ENCODE measurements at regions not wholly inside any gene's neighbourhood (a gene's known extent, or its start where the extent isn't known, plus 50 kb on each side); places are given as distances from the start of the nearest gene placed in this dataset.

DNA sequence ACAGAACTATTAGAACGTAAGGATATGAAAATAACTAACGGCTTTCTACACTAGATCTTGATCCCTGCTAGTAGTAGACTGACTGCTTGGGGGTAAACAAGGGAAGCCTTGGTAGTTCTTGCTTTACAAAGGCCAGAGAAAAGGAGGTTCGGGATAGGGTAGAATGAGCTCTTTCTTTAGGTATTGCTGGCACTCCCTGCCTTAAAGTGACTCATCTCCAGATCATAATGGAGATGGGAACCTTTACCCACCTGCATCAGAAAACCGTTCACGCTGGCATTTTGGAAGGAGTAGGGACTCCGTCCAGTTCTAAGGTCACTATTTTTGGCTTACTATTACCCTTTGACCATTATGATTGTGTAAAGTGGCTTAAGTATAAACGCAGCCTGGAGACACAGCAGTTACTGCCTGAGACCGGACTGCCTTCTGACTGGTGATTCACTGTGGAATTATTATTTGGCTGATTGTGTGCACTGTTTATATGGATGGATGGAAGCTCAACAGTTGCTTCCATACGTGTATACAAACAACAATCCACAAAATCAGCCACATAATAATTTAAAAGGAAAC is 482.5 kb downstream of the STK39 start:
- no peaks in the 10 kb centered on the region for H3K9me3 ChIP-seq (ENCODE audit: insufficient read depth, low read depth, low read length)
- H3K4me3 ChIP-seq (ENCODE audit: low read length) = no peak overlapping the region
- H3K36me3 ChIP-seq (ENCODE audit: insufficient read depth, low read depth, low read length) = no peaks in the 10 kb centered on the region
- H3K9ac ChIP-seq (ENCODE audit: low read depth, low read length) = no peak overlapping the region
- H3K27me3 ChIP-seq (ENCODE audit: insufficient read depth, low read length) = no peaks in the 10 kb centered on the region
- peaks cover 13% of the 10 kb centered on the region; the same call in 1 of the 2 replicates for H3K4me1 ChIP-seq (ENCODE audit: insufficient read depth, low read length)
- H3K27ac ChIP-seq (ENCODE audit: low read length) = no peak overlapping the region

DNA sequence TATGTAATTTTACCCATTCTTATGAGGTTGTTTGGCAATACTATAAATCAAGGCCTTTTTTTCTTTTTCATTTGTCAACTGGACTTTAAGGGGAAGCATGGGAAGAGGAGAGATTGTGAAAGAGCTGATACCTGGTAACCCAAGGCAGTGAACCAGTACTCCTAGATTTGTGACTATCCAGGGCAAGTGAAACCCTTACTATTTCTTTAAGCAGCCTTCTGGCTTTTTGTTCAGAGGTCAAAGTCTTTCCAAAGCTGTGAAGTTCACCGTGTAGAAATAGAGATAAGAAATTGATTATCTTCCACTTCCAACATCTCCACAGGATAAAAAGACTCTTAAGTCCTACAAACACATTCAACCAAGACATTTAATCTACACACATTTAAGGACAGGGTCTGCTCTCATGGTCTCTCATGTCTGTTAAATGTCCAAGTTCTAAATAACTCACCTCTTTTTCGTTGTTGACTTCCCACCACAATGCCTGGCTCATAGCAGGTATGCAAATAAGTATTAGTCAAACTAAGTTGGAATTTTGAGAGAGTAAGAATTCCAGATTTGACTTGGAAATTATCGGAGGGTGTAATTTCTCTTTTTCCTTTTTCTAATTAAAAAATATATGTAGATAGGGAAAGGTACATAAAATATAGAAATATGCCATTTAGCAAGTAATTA is 485.8 kb downstream of the STK39 start:
- no peak overlapping the region for H3K27ac ChIP-seq (ENCODE audit: low read length)
- no peaks in the 10 kb centered on the region for H3K27me3 ChIP-seq (ENCODE audit: insufficient read depth, low read length)
- H3K36me3 ChIP-seq (ENCODE audit: insufficient read depth, low read depth, low read length) = no peaks in the 10 kb centered on the region
- no peak overlapping the region for H3K4me3 ChIP-seq (ENCODE audit: low read length)
- peaks cover 33% of the 10 kb centered on the region; the same call in 1 of the 2 replicates for H3K4me1 ChIP-seq (ENCODE audit: insufficient read depth, low read length)
- H3K9ac ChIP-seq (ENCODE audit: low read depth, low read length) = no peak overlapping the region
- H3K9me3 ChIP-seq (ENCODE audit: insufficient read depth, low read depth, low read length) = no peaks in the 10 kb centered on the region

DNA sequence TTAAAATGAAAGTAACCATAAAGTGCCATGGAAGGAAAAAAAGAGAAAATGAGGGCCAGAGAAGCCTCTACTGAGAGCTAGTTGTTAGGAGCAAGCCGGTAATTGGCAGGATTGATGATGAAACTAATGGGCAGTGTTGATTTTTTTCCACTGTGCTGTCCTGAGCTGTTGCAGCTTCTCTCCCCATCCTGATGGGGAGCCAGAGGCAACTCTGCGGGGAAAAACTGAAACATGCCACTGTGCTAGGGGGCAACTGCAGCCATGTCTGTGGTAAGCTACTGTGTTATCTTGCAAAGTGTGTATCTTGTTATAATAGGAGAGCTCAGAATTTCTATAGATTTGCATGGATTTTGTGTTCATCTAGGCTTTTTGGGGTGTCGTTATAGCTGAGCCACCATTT is 487.9 kb downstream of the STK39 start:
- Histone ChIP-seq H3K4me1 (ENCODE audit: insufficient read depth, low read length) (peaks cover 38% of the 10 kb centered on the region; the same call in 1 of the 2 replicates), H3K27ac (ENCODE audit: low read length) (no peak overlapping the region), H3K27me3 (ENCODE audit: insufficient read depth, low read length) (no peaks in the 10 kb centered on the region), H3K4me3 (ENCODE audit: low read length) (no peak overlapping the region), H3K36me3 (ENCODE audit: insufficient read depth, low read depth, low read length) (no peaks in the 10 kb centered on the region), H3K9ac (ENCODE audit: low read depth, low read length) (no peak overlapping the region), H3K9me3 (ENCODE audit: insufficient read depth, low read depth, low read length) (no peaks in the 10 kb centered on the region)

DNA sequence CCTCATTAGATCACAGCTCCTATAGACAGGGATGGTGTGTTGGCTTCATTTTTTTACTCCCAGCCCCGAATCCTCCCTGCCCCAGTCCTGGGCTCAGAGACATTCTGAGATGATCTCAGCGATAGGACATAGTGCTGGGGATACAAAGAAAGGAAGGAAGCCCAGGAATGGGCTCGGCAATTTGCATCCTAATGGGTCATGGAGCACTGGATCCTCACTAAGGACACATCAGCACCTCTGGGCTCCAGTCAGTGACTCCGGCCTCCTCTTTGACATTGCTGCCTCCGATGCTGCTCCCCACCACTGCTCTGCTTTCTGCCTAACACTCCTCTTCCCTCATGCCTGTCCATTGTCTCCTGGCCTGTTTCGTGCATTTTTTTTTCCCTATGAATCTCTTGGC is 489.1 kb downstream of the STK39 start:
- no peaks in the 10 kb centered on the region for H3K27me3 ChIP-seq (ENCODE audit: insufficient read depth, low read length)
- no peaks in the 10 kb centered on the region for H3K9me3 ChIP-seq (ENCODE audit: insufficient read depth, low read depth, low read length)
- H3K27ac ChIP-seq (ENCODE audit: low read length) = no peak overlapping the region
- H3K4me3 ChIP-seq (ENCODE audit: low read length) = no peak overlapping the region
- H3K9ac ChIP-seq (ENCODE audit: low read depth, low read length) = peak overlapping the region; percentile 10; the same call in 1 of the 2 replicates
- H3K4me1 ChIP-seq (ENCODE audit: insufficient read depth, low read length) = peaks cover 46% of the 10 kb centered on the region; the same call in 1 of the 2 replicates
- no peaks in the 10 kb centered on the region for H3K36me3 ChIP-seq (ENCODE audit: insufficient read depth, low read depth, low read length)

DNA sequence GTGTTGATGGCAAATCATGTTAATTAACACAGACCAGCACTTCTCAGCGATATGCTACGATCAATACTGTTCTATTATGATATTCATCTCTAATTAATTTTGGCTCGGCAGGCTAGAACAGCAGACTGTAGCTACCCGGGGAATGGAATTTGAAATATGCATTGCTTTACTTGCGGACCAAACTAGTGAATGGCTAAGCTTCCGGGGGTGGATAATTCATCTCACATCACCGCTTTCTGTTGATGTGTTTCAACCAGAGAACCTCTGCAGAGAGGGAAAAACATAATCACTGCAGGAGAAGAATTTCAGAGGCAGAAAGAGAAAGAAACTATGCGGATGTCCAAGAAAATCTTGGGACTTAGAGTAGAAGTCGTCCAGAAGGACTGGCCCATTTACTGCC is 490.9 kb downstream of the STK39 start:
- peaks cover 37% of the 10 kb centered on the region; the same call in 1 of the 2 replicates for H3K4me1 ChIP-seq (ENCODE audit: insufficient read depth, low read length)
- H3K36me3 ChIP-seq (ENCODE audit: insufficient read depth, low read depth, low read length) = no peaks in the 10 kb centered on the region
- H3K27me3 ChIP-seq (ENCODE audit: insufficient read depth, low read length) = no peaks in the 10 kb centered on the region
- H3K4me3 ChIP-seq (ENCODE audit: low read length) = no peak overlapping the region; the same call in 1 of the 2 replicates
- H3K9me3 ChIP-seq (ENCODE audit: insufficient read depth, low read depth, low read length) = no peaks in the 10 kb centered on the region
- peak overlapping the region; percentile 10; the same call in 1 of the 2 replicates for H3K9ac ChIP-seq (ENCODE audit: low read depth, low read length)
- H3K27ac ChIP-seq (ENCODE audit: low read length) = peak overlapping the region; percentile 21

DNA sequence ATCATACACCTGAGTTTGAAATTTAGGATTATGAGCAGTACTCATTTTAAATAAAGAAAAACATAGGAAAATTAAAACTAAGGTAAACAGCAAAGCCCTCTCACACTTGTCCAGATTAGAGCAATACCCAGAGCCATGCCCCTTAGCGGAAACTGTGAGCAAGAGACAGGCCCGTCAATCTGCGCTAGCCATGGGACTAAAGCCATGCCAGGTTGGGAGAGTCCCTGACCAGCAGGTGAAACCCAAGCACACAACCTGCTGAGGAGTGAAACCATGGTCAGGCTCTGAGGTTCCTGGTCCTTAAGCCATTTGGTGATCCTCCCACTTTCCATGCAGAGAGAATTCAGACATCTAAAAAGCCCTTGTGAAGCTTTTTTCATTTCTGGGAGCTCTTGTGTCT is 494.3 kb downstream of the STK39 start:
- no peaks in the 10 kb centered on the region for H3K36me3 ChIP-seq (ENCODE audit: insufficient read depth, low read depth, low read length)
- peaks cover 35% of the 10 kb centered on the region; the same call in 1 of the 2 replicates for H3K4me1 ChIP-seq (ENCODE audit: insufficient read depth, low read length)
- H3K9ac ChIP-seq (ENCODE audit: low read depth, low read length) = no peak overlapping the region
- H3K27me3 ChIP-seq (ENCODE audit: insufficient read depth, low read length) = no peaks in the 10 kb centered on the region
- no peak overlapping the region for H3K4me3 ChIP-seq (ENCODE audit: low read length)
- H3K27ac ChIP-seq (ENCODE audit: low read length) = no peak overlapping the region
- no peaks in the 10 kb centered on the region for H3K9me3 ChIP-seq (ENCODE audit: insufficient read depth, low read depth, low read length)

DNA sequence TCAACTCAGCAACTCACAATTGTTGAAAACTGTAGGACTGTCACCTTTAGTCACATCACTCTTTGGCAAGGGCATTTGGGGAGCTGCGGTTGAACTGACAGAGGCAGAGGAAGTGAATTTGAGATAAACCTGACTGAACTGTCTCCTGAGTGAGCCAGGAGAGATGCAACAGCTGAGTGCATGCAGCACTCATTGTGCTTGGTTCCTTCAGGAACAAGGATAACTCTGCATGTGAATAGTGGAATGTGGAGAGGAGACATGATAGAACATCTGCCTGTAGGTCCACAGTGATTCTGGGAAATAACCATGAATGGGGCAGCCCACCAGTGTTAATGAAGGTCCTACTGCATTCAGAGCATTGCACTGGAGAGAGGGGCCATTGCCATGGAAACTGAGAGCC is 494.7 kb downstream of the STK39 start:
- H3K4me3 ChIP-seq (ENCODE audit: low read length) = no peak overlapping the region
- no peaks in the 10 kb centered on the region for H3K9me3 ChIP-seq (ENCODE audit: insufficient read depth, low read depth, low read length)
- H3K36me3 ChIP-seq (ENCODE audit: insufficient read depth, low read depth, low read length) = no peaks in the 10 kb centered on the region
- H3K9ac ChIP-seq (ENCODE audit: low read depth, low read length) = no peak overlapping the region
- peaks cover 31% of the 10 kb centered on the region; the same call in 1 of the 2 replicates for H3K4me1 ChIP-seq (ENCODE audit: insufficient read depth, low read length)
- H3K27me3 ChIP-seq (ENCODE audit: insufficient read depth, low read length) = no peaks in the 10 kb centered on the region
- no peak overlapping the region for H3K27ac ChIP-seq (ENCODE audit: low read length)

DNA sequence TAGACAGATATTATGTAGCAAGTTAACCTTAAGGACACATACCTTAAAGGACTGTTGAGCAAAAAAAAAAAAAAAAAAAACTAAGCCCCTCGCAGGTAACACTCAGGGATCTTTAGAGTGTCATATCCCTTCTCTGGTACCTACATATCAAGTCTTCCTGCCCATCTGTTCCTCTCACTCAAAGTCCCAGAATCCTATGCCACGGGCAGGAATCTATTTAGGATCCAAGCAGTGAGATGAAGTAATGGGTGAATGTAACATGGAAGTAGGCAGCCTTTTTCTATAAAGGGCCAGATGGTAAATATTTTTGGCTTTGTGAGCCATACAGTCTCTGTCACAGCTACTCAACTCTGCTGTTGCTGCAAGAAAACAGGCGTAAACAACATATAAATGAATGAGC is 496.7 kb downstream of the STK39 start:
- Histone ChIP-seq H3K9me3 (ENCODE audit: insufficient read depth, low read depth, low read length) (no peaks in the 10 kb centered on the region), H3K9ac (ENCODE audit: low read depth, low read length) (no peak overlapping the region), H3K36me3 (ENCODE audit: insufficient read depth, low read depth, low read length) (no peaks in the 10 kb centered on the region), H3K4me1 (ENCODE audit: insufficient read depth, low read length) (peaks cover 15% of the 10 kb centered on the region; the same call in 1 of the 2 replicates), H3K27ac (ENCODE audit: low read length) (no peak overlapping the region), H3K27me3 (ENCODE audit: insufficient read depth, low read length) (no peaks in the 10 kb centered on the region), H3K4me3 (ENCODE audit: low read length) (no peak overlapping the region)

DNA sequence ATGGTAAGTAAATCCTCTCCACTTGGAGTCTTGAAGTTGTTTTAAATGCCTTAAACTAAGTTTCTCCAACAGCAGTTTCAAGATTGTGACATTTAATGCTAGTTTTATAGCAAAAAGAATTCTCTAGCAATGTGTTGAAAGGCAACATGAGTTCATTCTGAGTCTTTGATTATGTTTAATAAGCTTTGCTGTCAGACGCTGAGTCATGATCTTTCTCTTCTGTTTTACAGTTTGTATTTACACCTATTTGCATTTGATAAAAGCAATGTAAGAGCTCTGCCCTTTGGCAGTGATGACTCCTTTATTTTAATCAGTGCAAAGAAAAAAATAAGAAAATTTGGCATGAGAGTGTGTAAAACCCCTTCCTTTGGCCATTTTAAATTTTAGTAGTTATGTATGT is 497.7 kb downstream of the STK39 start:
- peaks cover 15% of the 10 kb centered on the region; the same call in 1 of the 2 replicates for H3K4me1 ChIP-seq (ENCODE audit: insufficient read depth, low read length)
- H3K27ac ChIP-seq (ENCODE audit: low read length) = no peak overlapping the region
- no peaks in the 10 kb centered on the region for H3K27me3 ChIP-seq (ENCODE audit: insufficient read depth, low read length)
- no peak overlapping the region for H3K4me3 ChIP-seq (ENCODE audit: low read length)
- H3K36me3 ChIP-seq (ENCODE audit: insufficient read depth, low read depth, low read length) = no peaks in the 10 kb centered on the region
- H3K9ac ChIP-seq (ENCODE audit: low read depth, low read length) = no peak overlapping the region
- H3K9me3 ChIP-seq (ENCODE audit: insufficient read depth, low read depth, low read length) = no peaks in the 10 kb centered on the region

DNA sequence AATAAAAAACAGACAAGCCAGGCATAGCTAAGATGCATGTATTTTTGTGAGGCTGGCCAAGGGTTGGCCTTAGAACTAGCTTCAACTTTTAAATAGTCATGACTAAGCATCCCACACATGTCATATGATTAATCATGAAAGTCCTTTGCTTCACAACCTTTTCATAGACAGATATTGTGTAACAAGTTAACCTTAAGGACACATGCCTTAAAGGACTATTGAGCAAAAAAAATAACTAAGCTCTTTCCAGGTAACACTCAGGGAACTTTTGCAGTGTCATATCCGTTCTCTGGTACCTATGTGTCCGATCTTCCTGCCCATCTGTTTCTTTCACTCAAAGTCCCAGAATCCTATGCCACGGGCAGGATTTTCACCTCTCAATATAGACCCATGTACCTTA is 498.4 kb downstream of the STK39 start:
- Histone ChIP-seq H3K4me3 (ENCODE audit: low read length) (no peak overlapping the region), H3K27me3 (ENCODE audit: insufficient read depth, low read length) (no peaks in the 10 kb centered on the region), H3K4me1 (ENCODE audit: insufficient read depth, low read length) (peaks cover 15% of the 10 kb centered on the region; the same call in 1 of the 2 replicates), H3K36me3 (ENCODE audit: insufficient read depth, low read depth, low read length) (no peaks in the 10 kb centered on the region), H3K9me3 (ENCODE audit: insufficient read depth, low read depth, low read length) (no peaks in the 10 kb centered on the region), H3K27ac (ENCODE audit: low read length) (no peak overlapping the region), H3K9ac (ENCODE audit: low read depth, low read length) (no peak overlapping the region)

DNA sequence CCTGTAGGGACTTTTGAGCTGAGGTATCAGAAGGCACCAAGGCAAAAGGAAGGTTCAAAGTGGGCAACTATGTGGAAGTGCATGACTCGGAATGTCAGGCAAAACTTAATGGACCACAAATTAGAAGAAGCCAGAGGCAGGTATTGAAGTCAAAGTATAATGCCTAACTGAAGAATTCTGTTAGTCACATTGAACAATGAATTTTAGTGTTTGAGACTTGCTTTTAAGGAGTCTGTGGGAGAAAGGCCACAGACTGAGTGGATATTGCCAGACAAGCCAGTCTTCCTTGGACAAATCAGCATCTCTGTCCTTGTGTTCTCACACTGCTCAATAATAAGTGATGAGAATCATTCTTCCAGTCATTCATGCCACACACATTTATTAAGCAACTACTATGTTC is 498.9 kb downstream of the STK39 start:
- no peaks in the 10 kb centered on the region for H3K27me3 ChIP-seq (ENCODE audit: insufficient read depth, low read length)
- no peak overlapping the region for H3K4me3 ChIP-seq (ENCODE audit: low read length)
- H3K9me3 ChIP-seq (ENCODE audit: insufficient read depth, low read depth, low read length) = no peaks in the 10 kb centered on the region
- H3K4me1 ChIP-seq (ENCODE audit: insufficient read depth, low read length) = peaks cover 10% of the 10 kb centered on the region; the same call in 1 of the 2 replicates
- H3K36me3 ChIP-seq (ENCODE audit: insufficient read depth, low read depth, low read length) = no peaks in the 10 kb centered on the region
- no peak overlapping the region for H3K9ac ChIP-seq (ENCODE audit: low read depth, low read length)
- H3K27ac ChIP-seq (ENCODE audit: low read length) = no peak overlapping the region

DNA sequence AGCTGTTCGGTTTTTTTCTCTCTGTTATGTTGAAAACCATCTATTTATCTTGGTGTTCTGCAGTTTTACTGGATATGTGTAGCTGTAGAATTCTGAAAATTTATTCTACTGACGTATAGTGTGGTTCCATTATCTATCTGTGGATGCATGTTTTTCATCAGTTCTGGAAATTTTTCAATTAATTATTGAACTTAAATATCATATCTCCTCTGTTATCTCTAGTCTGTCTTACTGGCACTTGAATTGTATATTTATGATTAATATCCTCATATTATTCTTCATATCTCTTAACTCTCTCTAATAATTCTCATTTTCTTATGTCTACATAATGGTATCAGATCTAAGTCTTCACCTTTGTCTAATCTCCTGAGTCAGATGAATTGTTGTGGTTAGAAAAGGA is 501.7 kb downstream of the STK39 start:
- Histone ChIP-seq H3K36me3 (ENCODE audit: insufficient read depth, low read depth, low read length) (no peaks in the 10 kb centered on the region), H3K27me3 (ENCODE audit: insufficient read depth, low read length) (no peaks in the 10 kb centered on the region), H3K9me3 (ENCODE audit: insufficient read depth, low read depth, low read length) (no peaks in the 10 kb centered on the region), H3K4me3 (ENCODE audit: low read length) (no peak overlapping the region), H3K27ac (ENCODE audit: low read length) (no peak overlapping the region), H3K4me1 (ENCODE audit: insufficient read depth, low read length) (0 out of 2 replicates have a peak, but pooled peaks cover 5% of the 10 kb centered on the region), H3K9ac (ENCODE audit: low read depth, low read length) (no peak overlapping the region)
